ENCODE measurements at regions not wholly inside any gene's neighbourhood (a gene's known extent, or its start where the extent isn't known, plus 50 kb on each side); places are given as distances from the start of the nearest gene placed in this dataset.

GRCh38 chr13:73194310-73194709 lies 135.5 kb downstream of the KLF5 start:
- in situ Hi-C loops (cut with HindIII; ENCODE audit: low sequenced_read_pairs), result no loop called here

DNA sequence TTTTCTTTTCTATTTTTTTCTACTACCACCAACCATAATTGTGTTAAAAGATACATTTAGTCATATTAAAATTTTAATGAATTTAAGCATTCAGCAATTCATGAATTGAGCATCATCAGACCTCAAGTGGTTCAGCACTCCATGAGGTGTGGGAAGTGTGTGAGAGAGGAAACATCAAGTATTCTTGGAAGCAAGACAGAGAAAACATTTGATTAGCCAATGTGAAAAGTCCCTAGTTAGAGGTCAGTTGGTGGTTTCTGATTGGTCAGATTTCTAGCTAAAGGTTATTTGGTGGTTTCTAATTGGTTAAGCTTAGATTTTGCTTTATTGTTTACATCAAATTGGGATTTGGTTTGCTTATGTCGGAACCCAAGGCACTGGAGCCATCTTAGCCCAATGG lies 134.7 kb downstream of the KLF5 start:
- in situ Hi-C loops (cut with HindIII; ENCODE audit: low sequenced_read_pairs), result no loop called here

GRCh38 chr13:73190477-73190876 lies 131.7 kb downstream of the KLF5 start:
- in situ Hi-C loops (cut with HindIII; ENCODE audit: low sequenced_read_pairs), result no loop called here

DNA sequence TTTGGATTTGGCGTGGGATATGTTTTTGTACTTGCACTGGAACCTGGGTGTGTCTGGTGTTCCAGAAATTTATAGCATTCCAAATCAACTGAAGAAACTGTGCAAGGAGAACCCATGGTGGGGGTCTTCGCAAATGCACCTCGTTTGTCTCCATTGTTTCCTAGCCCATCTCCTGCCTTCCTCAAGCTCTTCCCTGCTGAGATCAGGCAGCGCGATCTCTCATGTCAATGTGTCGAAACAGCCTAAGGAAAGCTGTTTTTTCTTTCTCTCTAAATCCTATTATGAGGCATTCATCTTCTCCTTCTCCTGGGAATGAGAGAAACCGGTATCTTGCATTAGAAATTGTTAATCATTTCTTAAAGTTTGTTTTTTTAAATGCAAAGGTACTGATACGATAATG lies 131.0 kb downstream of the KLF5 start:
- in situ Hi-C loops (cut with HindIII; ENCODE audit: low sequenced_read_pairs), result no loop called here

- in situ Hi-C loops (cut with HindIII; ENCODE audit: low sequenced_read_pairs), result no loop called here
Measured at GRCh38 chr13:73189362-73189761, 130.6 kb downstream of the KLF5 start.

DNA sequence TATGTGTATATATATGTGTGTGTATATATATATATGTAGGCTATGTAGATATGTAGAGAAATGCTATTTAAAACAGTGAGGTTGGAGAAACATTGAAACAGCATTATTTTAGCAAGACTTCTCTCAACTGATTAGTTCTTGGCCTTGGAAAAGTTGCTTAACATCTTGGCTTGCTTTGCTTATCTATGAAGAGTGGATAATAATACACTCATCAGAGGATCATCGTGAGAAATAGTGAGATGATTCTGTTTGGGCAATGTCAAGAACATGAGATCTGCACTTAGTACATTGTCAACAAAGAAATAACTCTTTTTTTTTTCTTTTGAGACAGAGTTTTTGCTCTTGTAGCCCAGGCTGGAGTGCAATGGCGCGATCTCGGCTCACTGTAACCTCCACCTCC lies 128.3 kb downstream of the KLF5 start:
- in situ Hi-C loops (cut with HindIII; ENCODE audit: low sequenced_read_pairs), result no loop called here

DNA sequence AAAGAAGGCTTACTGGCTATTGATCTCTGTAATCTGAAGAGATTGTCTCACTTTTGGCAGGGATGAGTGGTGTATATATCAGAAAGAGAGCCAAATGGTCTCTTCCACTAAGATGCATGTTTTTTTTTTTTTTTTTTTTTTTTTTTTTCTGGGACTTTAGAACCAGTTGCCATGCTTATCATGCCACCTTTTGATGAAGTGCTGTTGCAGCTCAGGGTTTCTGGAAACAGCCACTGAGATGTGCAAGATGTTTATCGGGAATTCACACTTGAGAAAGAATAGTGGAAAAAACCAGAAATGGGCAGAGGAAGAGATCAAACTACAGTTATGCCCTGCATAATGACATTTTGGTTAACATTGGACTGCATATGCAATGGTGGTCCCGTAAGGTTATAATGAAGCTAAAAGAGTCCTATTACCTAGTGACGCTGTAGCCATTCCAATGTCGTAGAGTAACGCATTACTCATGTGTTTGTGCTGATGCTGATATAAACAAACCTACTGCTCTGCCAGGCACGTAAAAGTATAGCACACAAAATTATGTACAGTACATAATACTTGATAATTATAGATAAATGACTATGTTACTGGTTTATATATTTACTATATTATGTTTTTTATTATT lies 121.0 kb downstream of the KLF5 start:
- in situ Hi-C loops (cut with HindIII; ENCODE audit: low sequenced_read_pairs), result no loop called here

- in situ Hi-C loops (cut with HindIII; ENCODE audit: low sequenced_read_pairs), result no loop called here
Measured at GRCh38 chr13:73177916-73178565, 119.2 kb downstream of the KLF5 start.

- in situ Hi-C loops (cut with HindIII; ENCODE audit: low sequenced_read_pairs), result no loop called here
Measured at GRCh38 chr13:73177017-73177416, 118.2 kb downstream of the KLF5 start.

- in situ Hi-C loops (cut with HindIII; ENCODE audit: low sequenced_read_pairs), result no loop called here
Measured at GRCh38 chr13:73174521-73175010, 115.8 kb downstream of the KLF5 start.

- in situ Hi-C loops (cut with HindIII; ENCODE audit: low sequenced_read_pairs), result no loop called here
Measured at GRCh38 chr13:73173279-73173811, 114.5 kb downstream of the KLF5 start.

DNA sequence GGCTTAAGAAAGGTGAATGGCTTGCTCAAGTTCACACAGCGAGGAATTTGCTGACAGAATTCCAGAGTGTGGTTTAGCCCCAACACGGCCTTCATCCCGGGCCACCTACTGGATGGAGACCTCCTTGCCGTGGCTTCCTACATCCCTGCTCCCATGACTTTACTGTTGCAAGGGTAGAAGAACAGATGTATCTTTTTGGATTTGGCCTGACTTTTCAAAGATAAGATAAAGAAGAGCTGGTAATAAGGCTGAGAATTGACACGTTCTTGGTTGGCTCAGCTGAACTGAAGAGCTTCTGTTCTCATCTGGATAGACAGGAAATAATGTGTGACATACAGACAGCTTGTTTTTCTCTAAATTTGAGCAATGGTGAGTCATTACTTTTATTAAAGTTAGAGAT lies 113.1 kb downstream of the KLF5 start:
- in situ Hi-C loops (cut with HindIII; ENCODE audit: low sequenced_read_pairs), result no loop called here

DNA sequence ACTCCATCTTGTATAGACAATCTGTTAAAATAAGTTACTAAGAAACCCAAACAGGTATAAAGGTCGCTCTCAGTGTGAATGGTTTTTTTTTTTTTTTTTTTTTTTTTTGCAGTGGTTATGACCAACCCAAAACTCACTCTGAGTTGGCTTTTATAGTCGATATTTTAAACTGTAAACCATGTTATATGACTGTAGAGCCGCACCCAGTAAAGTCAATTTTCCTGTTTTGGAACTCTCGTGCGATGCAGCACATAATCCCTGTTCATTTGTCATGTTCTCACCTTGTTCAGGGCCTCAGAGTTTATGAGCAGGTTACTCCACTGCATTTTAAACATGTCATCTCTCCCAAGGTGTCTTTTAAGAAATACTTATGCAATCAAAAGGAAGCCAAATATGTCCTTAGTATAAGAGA lies 112.5 kb downstream of the KLF5 start:
- in situ Hi-C loops (cut with HindIII; ENCODE audit: low sequenced_read_pairs), result no loop called here

GRCh38 chr13:73169971-73170370 lies 111.2 kb downstream of the KLF5 start:
- in situ Hi-C loops (cut with HindIII; ENCODE audit: low sequenced_read_pairs), result no loop called here

DNA sequence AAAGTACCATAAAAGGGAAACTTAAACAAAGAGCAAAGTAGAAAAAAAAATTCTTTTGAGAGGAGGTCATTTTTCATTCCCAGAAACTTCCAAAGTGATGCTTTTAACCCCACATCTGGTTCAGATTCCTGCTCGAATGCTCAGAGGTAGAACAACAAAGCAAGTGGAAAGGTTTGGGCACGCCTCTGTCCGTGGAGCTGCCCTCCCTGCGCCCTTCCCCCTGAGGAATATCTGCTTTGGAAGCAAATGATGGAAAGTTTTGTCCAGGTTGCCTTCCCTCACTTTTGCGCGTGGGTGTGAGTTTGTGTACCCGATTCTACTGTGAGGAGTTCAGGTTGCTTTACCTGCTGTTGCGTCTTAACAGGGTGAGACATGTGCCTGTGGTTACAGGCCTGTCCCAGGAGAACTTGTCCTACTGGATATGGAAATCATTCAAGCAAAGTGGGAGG lies 110.2 kb downstream of the KLF5 start:
- in situ Hi-C loops (cut with HindIII; ENCODE audit: low sequenced_read_pairs), result no loop called here

DNA sequence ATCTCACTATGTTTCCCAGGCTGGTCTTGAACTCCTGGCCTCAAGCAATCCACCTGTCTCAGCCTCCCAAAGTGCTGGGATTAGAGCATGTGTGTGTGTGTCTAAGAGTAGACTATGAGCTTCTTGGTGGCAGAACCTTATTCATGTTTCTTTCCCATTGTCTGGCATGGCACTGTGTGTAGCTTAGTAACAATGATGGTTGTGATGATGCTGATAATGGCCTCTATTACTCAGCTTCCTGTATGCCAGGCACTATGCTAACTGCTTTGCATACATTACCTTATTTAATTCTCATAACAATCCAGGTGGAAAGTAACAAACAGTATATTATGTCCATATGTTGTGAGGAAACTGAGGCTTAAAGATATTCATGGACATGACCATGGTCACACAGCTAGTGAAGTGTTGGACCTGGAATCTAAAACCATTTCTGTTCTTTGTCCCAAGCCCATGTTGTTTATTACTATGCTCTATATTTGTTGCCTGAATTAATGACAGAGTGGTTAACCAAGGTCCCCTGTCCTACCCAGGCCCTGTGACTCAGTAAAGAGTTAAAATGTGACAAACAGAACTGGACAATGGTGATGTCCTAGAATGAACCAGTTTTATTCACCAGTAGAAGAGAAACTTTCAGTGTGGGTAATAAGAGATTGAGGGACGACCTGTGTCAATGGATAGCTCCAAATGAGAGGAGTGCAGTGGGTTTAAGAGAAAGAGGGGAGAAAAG lies 109.6 kb downstream of the KLF5 start:
- in situ Hi-C loops (cut with HindIII; ENCODE audit: low sequenced_read_pairs), result no loop called here

DNA sequence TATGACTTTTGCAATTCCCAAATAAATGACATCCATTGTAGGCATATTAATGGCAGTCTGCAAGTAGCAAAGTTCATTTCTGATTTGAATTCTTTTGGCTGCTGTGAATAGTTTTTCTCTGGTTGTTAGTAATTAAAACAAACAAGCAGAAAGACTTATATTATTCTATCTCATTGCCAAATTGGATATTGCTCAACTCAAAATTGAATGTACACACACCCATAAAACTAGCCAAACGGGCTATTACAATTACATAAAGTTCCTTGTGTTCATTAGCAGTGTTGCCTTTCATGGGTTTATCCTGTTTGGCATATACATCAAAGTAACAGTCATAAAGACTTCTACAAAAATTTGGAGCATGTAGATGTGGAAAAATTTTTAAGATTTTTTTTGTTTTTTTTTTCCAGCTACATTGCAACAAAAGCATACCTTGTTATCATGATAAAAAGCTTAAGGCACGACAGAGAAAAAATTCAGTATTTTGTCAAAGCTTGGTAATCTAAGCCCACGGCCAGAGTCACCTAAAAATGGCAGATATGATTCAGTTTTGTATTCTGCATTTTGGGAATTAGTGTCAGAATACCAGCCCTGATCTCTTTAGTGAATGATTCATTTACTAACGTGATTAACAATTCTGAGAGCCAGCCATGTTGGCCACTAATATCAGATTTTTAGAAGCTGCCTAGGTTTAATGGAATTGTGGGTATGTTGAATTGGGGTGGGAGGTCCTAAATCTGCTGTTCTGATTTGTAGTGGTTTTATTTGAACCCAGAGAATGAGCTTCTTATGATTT lies 108.4 kb downstream of the KLF5 start:
- in situ Hi-C loops (cut with HindIII; ENCODE audit: low sequenced_read_pairs), result no loop called here

DNA sequence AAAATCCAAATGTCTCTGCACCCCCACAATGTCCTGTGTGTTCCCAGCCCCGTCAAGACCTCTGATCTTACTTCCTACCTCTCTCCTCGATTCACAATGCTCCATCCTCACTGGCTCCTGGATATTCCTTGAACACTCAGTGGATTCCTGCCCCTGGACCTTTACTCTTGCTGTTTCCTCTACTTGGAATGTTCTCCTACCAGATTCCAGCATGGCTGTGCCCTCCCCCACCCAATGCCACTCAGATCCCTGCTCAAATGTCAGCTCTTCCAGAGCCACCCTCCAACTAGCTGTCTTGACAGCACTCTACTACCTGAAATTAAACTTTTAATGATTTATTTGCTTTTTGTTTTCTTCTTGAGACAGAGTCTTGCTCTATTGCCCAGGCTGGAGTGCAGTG lies 107.4 kb downstream of the KLF5 start:
- in situ Hi-C loops (cut with HindIII; ENCODE audit: low sequenced_read_pairs), result no loop called here

GRCh38 chr13:73162912-73163911 lies 104.4 kb downstream of the KLF5 start:
- in situ Hi-C loops (cut with HindIII; ENCODE audit: low sequenced_read_pairs), result no loop called here
